ENCODE measurements at regions not wholly inside any gene's neighbourhood (a gene's known extent, or its start where the extent isn't known, plus 50 kb on each side); places are given as distances from the start of the nearest gene placed in this dataset.

- DNase-seq (ENCODE audit: low spot score) = no peak
- 68% methylated on average over 5 of the region's 5 CpGs for WGBS
- TF ChIP-seq POLR2A (IDR thresholded peaks at IDR 0.05) (no peak), POLR2AphosphoS5 (IDR thresholded peaks at IDR 0.05) (no peak), CTCF (IDR thresholded peaks at IDR 0.05) (no peak)
- Histone ChIP-seq H3K27ac (no peak overlapping the region), H3K4me1 (replicated peaks) (no peaks in the 10 kb centered on the region), H3K36me3 (no peaks in the 10 kb centered on the region), H3K27me3 (replicated peaks; ENCODE audit: insufficient read depth) (no peaks in the 10 kb centered on the region), H3K9me3 (no peaks in the 10 kb centered on the region), H3K4me3 (no peak overlapping the region)
- intact Hi-C loops (cut with DNase I) = no loop called here
These were observed 79.6 kb upstream of the SPATA12 start for GRCh38 chr3:56980798-56981390.

GRCh38 chr3:56980243-56980642 lies 80.2 kb upstream of the SPATA12 start:
- Histone ChIP-seq H3K4me3 (no peak overlapping the region), H3K27me3 (replicated peaks; ENCODE audit: insufficient read depth) (no peaks in the 10 kb centered on the region), H3K27ac (no peak overlapping the region), H3K9me3 (no peaks in the 10 kb centered on the region), H3K4me1 (replicated peaks) (no peaks in the 10 kb centered on the region), H3K36me3 (no peaks in the 10 kb centered on the region)
- DNase-seq (ENCODE audit: low spot score) = no peak
- intact Hi-C loops (cut with DNase I) = no loop called here
- no peak for TF ChIP-seq POLR2A (IDR thresholded peaks at IDR 0.05)
- TF ChIP-seq POLR2AphosphoS5 (IDR thresholded peaks at IDR 0.05) = no peak
- TF ChIP-seq CTCF (IDR thresholded peaks at IDR 0.05) = no peak
- 96% methylated on average over 5 of the region's 5 CpGs for WGBS

GRCh38 chr3:56979791-56980190 lies 80.7 kb upstream of the SPATA12 start:
- Histone ChIP-seq H3K4me3 (no peak overlapping the region), H3K9me3 (no peaks in the 10 kb centered on the region), H3K36me3 (no peaks in the 10 kb centered on the region), H3K27ac (no peak overlapping the region), H3K4me1 (replicated peaks) (no peaks in the 10 kb centered on the region), H3K27me3 (replicated peaks; ENCODE audit: insufficient read depth) (no peaks in the 10 kb centered on the region)
- intact Hi-C loops (cut with DNase I) = no loop called here
- no peak for DNase-seq (ENCODE audit: low spot score)
- 89% methylated on average over 6 of the region's 6 CpGs for WGBS
- no peak for TF ChIP-seq CTCF (IDR thresholded peaks at IDR 0.05)
- TF ChIP-seq POLR2AphosphoS5 (IDR thresholded peaks at IDR 0.05) = no peak
- no peak for TF ChIP-seq POLR2A (IDR thresholded peaks at IDR 0.05)

- DNase-seq (ENCODE audit: low spot score) = no peak
- no peaks in the 10 kb centered on the region for H3K36me3 ChIP-seq
- WGBS = 100% methylated on average over 1 of the region's 1 CpG
- H3K9me3 ChIP-seq = no peaks in the 10 kb centered on the region
- TF ChIP-seq CTCF (IDR thresholded peaks at IDR 0.05) (no peak), POLR2A (IDR thresholded peaks at IDR 0.05) (no peak), POLR2AphosphoS5 (IDR thresholded peaks at IDR 0.05) (no peak)
- H3K27ac ChIP-seq = no peak overlapping the region
- no peak overlapping the region for H3K4me3 ChIP-seq
- H3K4me1 ChIP-seq (replicated peaks) = no peaks in the 10 kb centered on the region
- no peaks in the 10 kb centered on the region for H3K27me3 ChIP-seq (replicated peaks; ENCODE audit: insufficient read depth)
- intact Hi-C loops (cut with DNase I) = no loop called here
These were observed 82.9 kb upstream of the SPATA12 start for GRCh38 chr3:56977561-56977889.

GRCh38 chr3:56976651-56977560 lies 83.6 kb upstream of the SPATA12 start:
- Histone ChIP-seq H3K4me1 (replicated peaks) (no peaks in the 10 kb centered on the region), H3K36me3 (no peaks in the 10 kb centered on the region), H3K27ac (no peak overlapping the region), H3K9me3 (no peaks in the 10 kb centered on the region), H3K27me3 (replicated peaks; ENCODE audit: insufficient read depth) (no peaks in the 10 kb centered on the region), H3K4me3 (no peak overlapping the region)
- intact Hi-C loops (cut with DNase I) = no loop called here
- 52% methylated on average over 9 of the region's 9 CpGs for WGBS
- TF ChIP-seq POLR2A (IDR thresholded peaks at IDR 0.05) = no peak
- no peak for TF ChIP-seq POLR2AphosphoS5 (IDR thresholded peaks at IDR 0.05)
- no peak for TF ChIP-seq CTCF (IDR thresholded peaks at IDR 0.05)
- no peak for DNase-seq (ENCODE audit: low spot score)

Measured in prostate gland (tissue), 2 donors.